GM21423 (cell line): ENCODE measurements at regions not wholly inside any gene's neighbourhood (a gene's known extent, or its start where the extent isn't known, plus 50 kb on each side); places are given as distances from the start of the nearest gene placed in this dataset.
"Not testable (repeated sequence)": the region's sequence is repeated elsewhere in the genome, so short reads cannot be mapped to it uniquely, and the experiment has no call there.

ENCODE experiments used
- ATAC-seq: cut with Tn5 transposase; IDR thresholded peaks from one replicate; pipeline ENCODE4 v1.9.1; 2021; ENCODE audit warnings: mild to moderate bottlenecking, moderate library complexity; ENCODE audit not compliant: unreplicated experiment

DNA sequence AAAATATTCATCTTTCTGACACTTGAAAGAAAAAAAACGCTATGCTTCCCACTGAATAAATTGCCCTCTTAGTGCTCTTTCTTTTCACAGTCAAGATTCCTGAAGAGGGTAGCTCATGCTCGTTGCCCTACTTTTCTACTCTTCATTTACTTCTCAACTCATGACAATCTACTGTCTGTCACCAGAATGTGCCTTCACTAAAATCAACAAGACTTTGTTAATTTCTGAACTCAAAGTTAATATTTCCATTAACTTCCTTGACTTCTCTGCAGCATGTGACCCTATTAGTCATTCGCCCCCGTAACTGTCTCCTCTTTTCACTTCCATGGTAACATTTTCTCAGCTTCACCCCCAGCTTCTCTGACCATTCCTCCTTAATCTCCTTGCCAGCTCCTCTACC is 98.9 kb upstream of the MAPRE2 start:
- ATAC-seq = no peak

DNA sequence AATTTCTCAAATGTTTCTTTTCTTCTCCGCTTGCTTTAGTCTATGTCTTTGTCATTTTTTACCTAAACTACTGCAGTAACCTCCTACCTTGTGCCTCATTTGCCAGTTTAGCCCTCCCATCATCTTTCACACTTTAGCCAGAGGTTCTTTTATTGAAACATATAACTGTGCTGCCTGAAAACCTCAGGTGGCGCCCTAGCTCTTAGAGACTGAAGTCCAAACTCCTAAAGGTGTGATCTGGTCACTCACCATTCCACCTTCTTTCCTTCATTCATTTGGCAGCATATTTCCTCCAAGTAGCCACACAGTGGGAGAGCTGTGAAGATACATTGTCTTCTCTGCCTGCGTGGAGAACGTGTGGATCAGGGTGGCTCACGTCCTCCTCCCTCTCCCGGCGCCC is 98.2 kb upstream of the MAPRE2 start:
- ATAC-seq = no peak

GRCh38 chr18:34943587-34943986 is 97.6 kb upstream of the MAPRE2 start:
- ATAC-seq = no peak

GRCh38 chr18:34947711-34948125 is 93.5 kb upstream of the MAPRE2 start:
- ATAC-seq = no peak

GRCh38 chr18:34951625-34952379 is 89.4 kb upstream of the MAPRE2 start:
- no peak for ATAC-seq

- no peak for ATAC-seq
Observed at GRCh38 chr18:34953212-34953611, 88.0 kb upstream of the MAPRE2 start.

DNA sequence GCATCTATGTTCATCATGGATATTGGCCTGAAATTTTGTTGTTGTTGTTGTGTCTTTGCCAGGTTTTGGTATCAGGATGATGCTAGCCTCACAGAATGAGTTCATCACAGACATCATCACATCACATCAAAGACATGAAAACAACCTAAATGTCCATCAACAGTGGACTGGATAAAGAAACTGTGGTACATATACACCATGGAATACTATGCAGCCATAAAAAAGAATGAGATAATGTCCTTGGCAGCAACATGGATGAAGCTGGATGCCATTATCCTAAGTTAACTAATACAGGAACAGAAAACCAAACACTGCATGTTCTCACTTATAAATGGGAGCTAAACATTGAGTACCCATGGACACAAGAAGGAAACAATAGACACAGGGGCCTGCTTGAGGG is 85.7 kb upstream of the MAPRE2 start:
- ATAC-seq = not testable (repeated sequence)

DNA sequence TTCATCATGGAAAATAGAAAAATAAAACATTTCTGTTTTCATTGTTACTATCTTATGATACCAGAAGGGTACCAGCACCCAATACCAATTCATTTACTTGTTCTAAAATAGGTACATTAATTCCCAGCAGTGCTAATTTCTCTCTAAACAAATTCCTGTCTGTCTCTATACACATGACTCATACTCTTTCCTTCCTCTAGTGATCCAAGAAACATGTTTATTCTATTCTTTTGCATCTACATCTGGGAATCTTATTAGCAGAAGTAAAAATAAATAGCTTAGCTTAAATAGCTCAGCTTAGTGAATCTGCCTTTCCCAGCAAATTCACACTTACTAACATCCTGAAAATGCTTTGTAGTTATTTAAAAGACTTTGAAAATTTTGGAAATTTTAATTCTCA is 84.5 kb upstream of the MAPRE2 start:
- no peak for ATAC-seq

DNA sequence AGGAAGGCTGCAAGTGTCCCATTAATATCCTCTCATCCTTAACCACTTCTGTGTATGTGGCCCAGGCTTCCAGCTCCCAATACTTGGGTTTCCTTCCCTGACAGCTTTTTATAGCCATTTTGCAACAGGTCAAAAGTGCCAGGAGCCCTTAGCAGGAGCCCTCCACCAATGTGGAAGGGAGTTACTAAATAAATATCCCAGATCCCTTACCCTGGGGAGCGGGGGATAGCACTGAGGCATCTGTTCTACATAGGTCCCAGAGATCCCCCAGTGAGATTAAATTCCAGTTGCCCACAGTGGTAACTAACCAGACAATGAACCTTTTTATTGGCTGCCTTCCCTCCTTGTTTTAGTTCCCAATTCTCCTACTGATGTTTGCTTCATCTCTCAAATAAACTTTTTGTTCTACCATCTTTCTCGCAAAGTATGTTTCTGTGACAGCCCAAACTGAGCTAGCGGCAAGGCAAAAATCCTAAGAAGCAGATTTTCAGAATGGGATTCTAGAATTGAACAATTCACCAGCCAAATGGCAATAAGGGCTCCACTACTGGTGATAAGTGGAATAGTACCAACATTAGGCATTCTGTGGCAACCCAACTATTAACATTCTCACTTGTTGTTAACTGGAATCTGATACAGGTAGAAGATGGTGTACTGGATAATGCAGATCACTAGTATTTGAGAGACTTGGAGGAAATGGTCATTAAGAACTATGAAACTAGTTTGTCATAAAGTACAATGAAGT is 83.9 kb upstream of the MAPRE2 start:
- ATAC-seq = no peak

- ATAC-seq = no peak
Observed at GRCh38 chr18:34957864-34958259, 83.4 kb upstream of the MAPRE2 start.

DNA sequence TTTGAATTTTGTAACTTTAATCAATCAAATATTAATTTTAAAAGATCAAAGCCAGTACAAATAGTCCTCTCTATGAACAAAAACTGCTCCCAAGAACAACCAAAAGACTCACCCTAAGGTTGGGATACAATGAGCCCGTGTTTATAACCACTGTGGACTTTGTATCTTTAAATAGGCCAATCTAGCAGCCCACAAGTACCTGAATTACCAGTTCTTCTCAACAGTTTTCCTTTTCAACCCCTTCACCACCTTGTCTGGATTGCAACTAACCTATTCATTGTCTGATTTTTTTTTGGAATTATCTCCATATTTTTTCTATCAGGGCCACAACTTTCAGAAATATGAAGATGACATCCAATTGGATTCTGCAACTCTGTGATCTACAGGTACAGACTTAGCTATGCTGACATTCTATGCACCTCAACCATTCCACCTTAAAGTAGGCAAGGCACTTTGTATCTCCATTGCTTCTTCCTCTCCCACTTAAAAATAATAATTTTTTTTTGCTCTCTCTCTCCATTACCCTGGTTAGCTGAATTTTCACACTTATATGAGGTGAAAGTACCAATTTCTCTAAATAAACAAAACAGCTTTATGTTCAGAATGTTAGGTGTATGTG is 81.9 kb upstream of the MAPRE2 start:
- ATAC-seq = no peak

DNA sequence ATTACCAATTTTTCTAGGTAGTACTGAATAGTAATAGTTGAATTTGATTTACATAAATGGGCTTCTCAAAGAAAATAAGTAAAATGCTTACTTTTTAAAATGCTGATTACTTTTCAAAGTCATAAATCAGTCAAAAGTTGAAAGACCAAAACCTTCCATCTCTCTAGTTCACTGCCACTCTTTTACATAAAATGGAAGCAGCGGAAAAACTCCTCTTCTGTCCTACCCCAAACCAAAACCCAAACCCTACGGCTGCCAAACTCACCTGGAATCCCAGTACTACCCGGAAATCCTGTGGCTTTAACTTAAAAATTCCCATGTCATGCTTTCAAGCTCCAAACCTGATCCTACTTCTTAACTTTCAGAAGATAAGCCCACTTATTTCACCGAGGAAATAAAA is 81.2 kb upstream of the MAPRE2 start:
- no peak for ATAC-seq

GRCh38 chr18:34965108-34965507 is 76.1 kb upstream of the MAPRE2 start:
- no peak for ATAC-seq

- no peak for ATAC-seq
Observed at GRCh38 chr18:34965566-34965965, 75.6 kb upstream of the MAPRE2 start.

DNA sequence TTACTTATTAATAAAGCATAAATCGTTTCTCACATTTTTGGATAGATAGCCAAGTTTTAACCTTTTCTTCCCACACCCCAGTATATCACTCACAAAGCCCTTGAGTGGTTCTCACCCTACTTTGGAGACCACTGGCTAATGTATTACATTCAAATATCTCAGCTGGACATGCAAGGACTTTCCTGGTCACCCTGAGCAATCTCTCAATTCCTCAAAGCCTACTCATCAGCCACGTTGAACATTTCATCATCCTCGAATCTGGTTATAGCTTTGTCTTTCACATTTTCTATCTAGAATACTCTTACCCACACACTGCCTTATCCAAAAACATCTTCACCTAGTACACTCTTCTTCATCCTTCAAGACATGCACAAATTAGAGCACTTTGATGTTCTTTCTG is 71.1 kb upstream of the MAPRE2 start:
- ATAC-seq = no peak

DNA sequence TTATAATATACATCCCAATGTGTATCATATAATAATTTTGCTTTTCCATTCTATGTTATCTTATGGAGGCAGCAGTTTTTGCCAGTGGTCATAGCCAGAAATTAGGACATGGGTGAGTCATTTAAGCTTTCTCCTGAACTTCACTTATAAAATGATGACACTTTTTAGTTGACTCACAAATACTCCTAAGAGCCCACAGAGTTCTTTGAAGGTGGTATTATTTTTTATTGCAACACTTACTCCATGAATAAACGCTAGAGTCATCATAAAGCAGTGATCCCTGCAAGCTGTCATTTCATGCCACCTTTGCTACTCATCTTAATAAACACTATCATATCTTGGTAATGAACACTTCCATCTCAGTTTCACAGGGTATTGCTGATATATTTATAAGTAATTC is 69.9 kb upstream of the MAPRE2 start:
- ATAC-seq = no peak

DNA sequence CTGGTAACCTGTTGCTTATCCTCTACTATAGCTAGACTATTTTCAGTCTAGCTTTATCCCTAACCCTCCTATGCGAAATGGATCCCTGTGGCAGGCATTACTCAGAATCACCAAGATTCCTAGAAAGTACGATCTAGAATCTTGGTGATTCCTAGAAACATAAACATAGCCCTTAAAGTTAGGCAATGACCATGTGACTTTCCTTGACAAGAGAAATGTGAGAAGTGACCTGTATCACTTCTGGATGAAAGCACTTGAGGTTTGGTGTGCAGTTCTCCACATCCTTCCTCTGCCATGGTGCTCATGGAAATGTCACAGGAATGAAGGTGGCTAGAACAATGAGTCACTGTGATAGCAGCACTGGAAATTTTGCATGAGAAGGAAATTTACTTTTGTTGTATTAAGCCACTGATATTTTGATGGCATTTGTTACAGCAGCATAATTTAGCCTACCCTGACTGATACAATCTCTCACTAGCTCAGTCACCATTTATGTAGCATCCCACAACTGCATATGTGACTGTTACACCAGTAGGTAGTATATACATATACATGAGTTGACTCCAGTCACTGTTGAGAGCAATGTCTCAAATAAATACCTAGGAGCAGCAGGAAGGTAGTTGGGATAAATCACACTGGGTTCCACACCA is 68.3 kb upstream of the MAPRE2 start:
- no peak for ATAC-seq

GRCh38 chr18:34976123-34976522 is 65.1 kb upstream of the MAPRE2 start:
- ATAC-seq = no peak

GRCh38 chr18:34976534-34976898 is 64.7 kb upstream of the MAPRE2 start:
- no peak for ATAC-seq

DNA sequence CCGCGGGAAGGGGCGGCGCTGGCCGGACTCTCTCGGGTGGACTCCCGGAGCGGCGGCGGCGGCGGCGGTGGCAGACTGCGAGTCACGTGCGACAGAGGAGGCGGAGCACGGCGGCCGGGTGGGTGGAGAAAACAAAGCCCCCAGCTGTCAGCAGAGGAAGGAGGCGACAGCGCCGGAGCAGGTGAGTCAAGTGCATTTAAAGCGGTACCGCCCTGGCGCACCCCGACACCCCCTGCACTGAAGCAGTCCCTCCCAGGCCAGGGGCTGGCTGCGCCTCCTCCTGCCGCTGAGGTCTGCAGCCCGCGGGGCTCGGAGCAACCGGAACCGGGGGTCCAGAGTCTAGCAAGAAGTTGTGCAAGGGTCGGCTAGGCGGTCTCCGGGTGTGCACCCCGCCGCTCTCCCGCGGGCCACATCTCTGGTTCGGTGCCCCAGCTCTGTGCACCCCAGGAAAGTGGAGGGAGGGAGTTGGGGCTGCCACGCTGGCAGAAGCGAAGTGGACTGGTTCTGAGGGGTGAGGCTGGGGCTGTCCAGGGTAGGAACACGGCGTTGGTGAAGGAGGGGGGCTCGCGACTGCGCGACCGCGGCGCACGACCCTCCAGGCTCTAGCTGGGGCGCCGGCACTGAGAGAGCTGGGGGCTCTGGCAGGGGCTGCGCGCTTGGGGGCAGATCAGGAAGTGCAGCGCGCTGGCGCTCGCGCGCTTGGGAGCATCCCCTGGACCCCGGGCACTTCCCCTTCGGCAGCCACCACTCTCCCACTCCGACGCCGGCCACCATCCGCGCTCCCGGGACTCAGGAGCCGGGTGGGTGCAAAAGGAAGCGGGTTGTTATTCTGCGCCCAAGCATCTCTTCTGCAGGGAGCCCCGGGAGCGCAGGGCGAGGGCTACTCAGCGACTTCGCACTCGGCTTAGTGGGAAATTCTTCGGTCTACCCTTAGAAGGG is 64.0 kb upstream of the MAPRE2 start:
- peak; percentile 64 for ATAC-seq
